DND-41 (cell line): ENCODE measurements at regions not wholly inside any gene's neighbourhood (a gene's known extent, or its start where the extent isn't known, plus 50 kb on each side); places are given as distances from the start of the nearest gene placed in this dataset.

Source experiments
- CTCF ChIP-seq: IDR thresholded peaks from 2 replicates; pipeline ENCODE4 v1.5.1; 2012; ENCODE audit warnings: borderline replicate concordance, low read length, moderate library complexity, mild to moderate bottlenecking; ENCODE audit not compliant: poor library complexity, severe bottlenecking; ENCODE audit errors: extremely low read depth
- EZH2 ChIP-seq: IDR thresholded peaks from 3 replicates; pipeline ENCODE4 v1.6.1; 2012; ENCODE audit warnings: borderline replicate concordance, low read depth, mild to moderate bottlenecking, moderate library complexity, low read length, inconsistent platforms; ENCODE audit not compliant: severe bottlenecking

GRCh38 chr3:159904455-159904854, 84.2 kb upstream of the IL12A start:
- TF ChIP-seq CTCF: no peak
- TF ChIP-seq EZH2: no peak
